WERI-Rb-1 (cell line): ENCODE measurements at regions not wholly inside any gene's neighbourhood (a gene's known extent, or its start where the extent isn't known, plus 50 kb on each side); places are given as distances from the start of the nearest gene placed in this dataset.

ENCODE experiments used
- DNase-seq: peaks from one replicate; pipeline ENCODE4 v3.0.0-alpha.2; 2020
- H3K27ac ChIP-seq: fragments of 250-450 bp; sonication (Bioruptor Pico); 2 replicates; pipeline ENCODE4 v1.5.1; 2020; ENCODE audit warnings: mild to moderate bottlenecking, moderate library complexity
- H3K27me3 ChIP-seq: fragments of 250-450 bp; sonication (Bioruptor Pico); 2 replicates; pipeline ENCODE4 v1.5.1; 2021; ENCODE audit warnings: mild to moderate bottlenecking, low read depth, moderate library complexity; ENCODE audit not compliant: insufficient read depth, severe bottlenecking
- H3K36me3 ChIP-seq: fragments of 250-450 bp; sonication (Bioruptor Pico); 2 replicates; pipeline ENCODE4 v1.5.1; 2020; ENCODE audit warnings: mild to moderate bottlenecking, moderate library complexity
- H3K4me3 ChIP-seq: 2 replicates; pipeline ENCODE4 v1.5.1; 2011; ENCODE audit warnings: low read depth, mild to moderate bottlenecking, control low read depth, low read length
- H3K9me3 ChIP-seq: fragments of 250-450 bp; sonication (Bioruptor Pico); 2 replicates; pipeline ENCODE4 v1.5.1; 2021; ENCODE audit warnings: mild to moderate bottlenecking, moderate library complexity; ENCODE audit not compliant: severe bottlenecking
- CTCF ChIP-seq: IDR thresholded peaks from 2 replicates; pipeline ENCODE4 v1.5.1; 2011; ENCODE audit warnings: low read depth, mild to moderate bottlenecking, control low read depth, inconsistent platforms, low read length

GRCh38 chr14:101219896-101220703, 316.6 kb upstream of the RTL1 start:
- no peak for TF ChIP-seq CTCF

GRCh38 chr14:101220921-101221510, 317.5 kb upstream of the RTL1 start:
- TF ChIP-seq CTCF, result no peak
- Histone ChIP-seq H3K27ac (no peak overlapping the region), H3K27me3 (peaks cover 82% of the 10 kb centered on the region), H3K9me3 (no peaks in the 10 kb centered on the region), H3K4me3 (no peak overlapping the region), H3K36me3 (no peaks in the 10 kb centered on the region)
- DNase-seq, result no peak

More at GRCh38 chr14:101219896-101220703, 316.6 kb upstream of the RTL1 start:
- H3K9me3 ChIP-seq, result no peaks in the 10 kb centered on the region
- H3K36me3 ChIP-seq, result no peaks in the 10 kb centered on the region
- DNase-seq, result no peak
- no peak overlapping the region for H3K27ac ChIP-seq
- H3K4me3 ChIP-seq, result no peak overlapping the region
- H3K27me3 ChIP-seq, result peaks cover 84% of the 10 kb centered on the region

GRCh38 chr14:101221549-101222160, 318.1 kb upstream of the RTL1 start:
- no peaks in the 10 kb centered on the region for H3K9me3 ChIP-seq
- H3K27me3 ChIP-seq, result peaks cover 76% of the 10 kb centered on the region
- no peak for DNase-seq
- TF ChIP-seq CTCF, result no peak
- H3K4me3 ChIP-seq, result no peak overlapping the region
- H3K27ac ChIP-seq, result no peak overlapping the region
- no peaks in the 10 kb centered on the region for H3K36me3 ChIP-seq

GRCh38 chr14:101222362-101223070, 319.0 kb upstream of the RTL1 start:
- H3K4me3 ChIP-seq, result no peak overlapping the region
- no peaks in the 10 kb centered on the region for H3K36me3 ChIP-seq
- no peaks in the 10 kb centered on the region for H3K9me3 ChIP-seq
- TF ChIP-seq CTCF, result no peak
- H3K27me3 ChIP-seq, result peaks cover 74% of the 10 kb centered on the region
- DNase-seq, result no peak
- no peak overlapping the region for H3K27ac ChIP-seq

GRCh38 chr14:101223127-101223526, 319.6 kb upstream of the RTL1 start:
- Histone ChIP-seq H3K9me3 (no peaks in the 10 kb centered on the region), H3K27ac (no peak overlapping the region), H3K36me3 (no peaks in the 10 kb centered on the region), H3K4me3 (no peak overlapping the region), H3K27me3 (peaks cover 72% of the 10 kb centered on the region)
- TF ChIP-seq CTCF, result no peak
- no peak for DNase-seq
